GM19351 (cell line): ENCODE measurements at regions not wholly inside any gene's neighbourhood (a gene's known extent, or its start where the extent isn't known, plus 50 kb on each side); places are given as distances from the start of the nearest gene placed in this dataset.
"Not testable (repeated sequence)": the region's sequence is repeated elsewhere in the genome, so short reads cannot be mapped to it uniquely, and the experiment has no call there.

Experiments used
- ATAC-seq: cut with Tn5 transposase; IDR thresholded peaks from one replicate; pipeline ENCODE4 v1.9.1; 2021; ENCODE audit warnings: mild to moderate bottlenecking, moderate library complexity; ENCODE audit not compliant: unreplicated experiment

DNA sequence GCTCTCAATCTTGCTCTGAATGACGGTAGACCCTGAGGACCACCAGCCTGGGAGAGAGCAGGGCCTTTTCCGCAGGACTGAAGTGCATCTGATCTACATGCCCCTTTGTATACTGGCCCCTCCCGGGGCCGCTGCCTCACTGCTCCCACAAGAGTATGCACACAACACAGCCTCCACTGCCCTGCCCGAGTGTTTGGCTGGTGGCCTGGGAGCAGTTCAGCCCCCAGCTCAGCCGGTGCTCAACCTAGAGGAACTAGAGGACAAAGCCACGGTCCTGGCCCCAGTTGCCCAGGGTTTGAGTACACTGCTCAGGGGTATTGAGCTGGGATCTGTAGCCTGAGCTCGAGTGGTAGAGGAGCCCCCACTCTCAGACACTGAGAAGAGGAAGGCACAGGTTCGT is 118.9 kb upstream of the CAB39 start:
- ATAC-seq, result no peak

DNA sequence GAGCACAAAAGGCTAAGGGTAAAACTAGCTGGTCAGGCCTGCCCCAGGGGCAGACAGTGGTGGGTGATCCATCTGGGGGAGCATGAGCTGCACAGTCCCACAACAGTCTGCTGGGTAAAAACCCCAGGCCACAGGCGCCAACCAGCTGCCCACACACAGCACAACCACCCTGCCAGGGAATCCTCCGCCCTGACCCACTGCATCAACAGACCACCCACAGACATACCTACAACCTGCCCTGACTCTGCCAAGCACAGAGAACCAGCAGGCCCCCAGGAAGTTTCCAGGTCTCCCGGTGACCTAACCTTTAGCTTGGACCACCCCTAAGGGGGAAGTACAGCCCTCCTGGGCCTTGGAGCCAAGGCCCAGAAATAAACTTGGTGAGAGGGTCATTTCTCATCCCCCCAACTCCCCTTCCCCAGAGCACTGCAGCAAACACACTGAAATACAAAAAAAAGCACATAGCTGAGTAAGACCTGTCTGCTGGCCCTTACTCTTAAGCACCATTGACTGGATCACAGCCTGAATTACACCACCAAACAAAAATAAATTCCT is 118.3 kb upstream of the CAB39 start:
- no peak for ATAC-seq

DNA sequence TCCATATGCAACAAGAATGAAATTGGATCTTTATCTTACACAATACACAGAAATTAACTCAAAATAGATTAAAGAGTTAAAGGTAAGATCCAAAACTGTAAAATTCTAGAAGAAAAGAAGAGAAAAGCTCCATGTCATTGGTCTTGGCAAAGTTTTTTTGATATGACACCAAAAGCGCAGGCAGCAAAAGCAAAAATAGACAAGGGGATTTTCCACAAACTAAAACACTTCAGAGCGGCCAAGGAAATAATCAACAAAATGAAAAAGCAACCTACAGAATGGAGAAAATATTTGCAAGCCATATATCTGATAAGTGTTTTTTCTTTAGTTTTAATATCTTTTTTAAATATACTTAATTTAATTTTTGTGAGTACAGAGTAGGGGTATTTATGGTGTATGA is 112.8 kb upstream of the CAB39 start:
- no peak for ATAC-seq

DNA sequence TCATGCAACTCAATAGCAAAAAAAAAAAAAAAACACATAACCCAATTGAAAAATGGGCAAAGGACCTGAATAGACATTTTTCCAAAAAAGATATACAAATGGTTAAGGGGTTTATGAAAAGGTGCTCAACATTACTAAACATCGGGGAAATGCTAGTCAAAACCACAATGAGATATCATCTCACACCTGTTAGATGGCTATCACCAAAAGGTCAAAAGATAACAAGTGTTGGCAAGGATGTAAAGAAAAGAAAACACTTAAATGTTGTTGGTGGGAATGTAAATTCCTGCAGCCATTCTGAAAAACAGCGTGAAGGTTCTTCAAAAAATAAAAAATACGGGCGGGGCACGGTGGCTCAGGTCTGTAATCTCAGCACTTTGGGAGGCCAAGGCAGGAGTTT is 112.4 kb upstream of the CAB39 start:
- ATAC-seq, result no peak

DNA sequence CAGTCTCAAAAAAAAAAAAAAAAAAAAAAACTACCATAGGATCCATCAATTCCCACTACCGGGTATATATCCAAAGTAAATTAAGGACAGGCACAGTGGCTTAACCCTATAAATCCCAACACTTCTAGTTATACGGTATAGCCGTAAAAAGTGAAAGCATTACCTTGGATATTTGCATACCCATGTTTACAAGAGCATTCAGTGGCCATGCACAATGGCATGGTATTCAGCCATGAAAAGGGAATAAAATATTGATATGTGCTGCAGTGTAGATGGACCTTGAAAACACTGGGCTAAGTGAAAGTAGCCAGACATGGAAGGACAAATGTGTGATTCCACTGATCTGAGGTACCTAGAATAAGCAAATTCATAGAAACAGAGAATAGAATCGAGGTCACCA is 111.8 kb upstream of the CAB39 start:
- ATAC-seq, result no peak

DNA sequence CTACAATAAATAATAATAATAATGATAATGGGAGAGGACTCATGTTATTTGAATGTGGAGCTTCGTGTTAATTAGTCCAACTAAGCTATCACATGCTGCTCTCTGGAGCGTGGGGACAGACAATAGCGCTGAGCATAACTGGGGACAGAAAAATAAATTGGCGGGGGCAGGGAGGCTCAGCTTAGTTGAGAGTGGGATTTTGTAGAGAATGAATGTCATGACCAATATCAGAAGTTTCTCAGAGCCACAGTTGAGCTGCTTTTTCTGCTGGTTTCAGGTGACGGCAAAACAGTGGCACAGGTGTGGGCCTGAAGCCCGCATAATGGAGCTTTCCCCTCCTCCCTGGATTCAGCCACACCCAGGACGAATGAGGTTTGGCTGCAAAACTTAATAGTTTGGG is 111.1 kb upstream of the CAB39 start:
- ATAC-seq, result peak; percentile 63

DNA sequence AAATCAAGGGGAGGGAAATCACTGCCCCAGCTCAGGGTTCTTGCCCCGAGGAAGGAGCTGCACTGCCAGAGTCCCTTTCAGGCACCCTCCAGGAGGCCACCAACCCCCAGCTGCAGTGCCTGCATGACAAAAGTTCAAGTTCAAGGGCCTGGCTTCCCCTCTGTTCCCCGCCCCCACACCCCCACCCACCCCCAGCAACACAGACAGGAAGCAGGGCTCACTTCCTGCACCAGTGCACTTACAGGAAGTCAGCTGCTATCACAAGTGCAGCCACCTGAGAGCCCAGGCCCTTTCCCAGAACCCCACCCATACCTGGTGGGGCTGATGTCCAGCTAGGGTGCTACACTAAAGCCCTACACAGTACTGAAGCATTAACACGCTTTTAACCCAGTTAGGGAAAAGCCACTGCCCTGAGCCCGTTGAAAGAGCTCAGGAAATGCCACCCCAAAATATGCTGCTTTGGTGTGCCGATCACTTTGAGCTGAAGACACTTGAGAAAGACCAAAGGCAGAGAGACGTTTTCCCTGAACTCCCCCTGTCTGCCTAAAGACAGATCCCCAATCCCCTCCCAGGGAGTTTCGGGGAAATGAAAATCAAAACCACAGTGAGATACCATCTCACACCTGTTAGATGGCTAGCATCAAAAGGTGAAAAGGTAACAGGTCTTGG is 109.9 kb upstream of the CAB39 start:
- ATAC-seq, result peak; percentile 58

DNA sequence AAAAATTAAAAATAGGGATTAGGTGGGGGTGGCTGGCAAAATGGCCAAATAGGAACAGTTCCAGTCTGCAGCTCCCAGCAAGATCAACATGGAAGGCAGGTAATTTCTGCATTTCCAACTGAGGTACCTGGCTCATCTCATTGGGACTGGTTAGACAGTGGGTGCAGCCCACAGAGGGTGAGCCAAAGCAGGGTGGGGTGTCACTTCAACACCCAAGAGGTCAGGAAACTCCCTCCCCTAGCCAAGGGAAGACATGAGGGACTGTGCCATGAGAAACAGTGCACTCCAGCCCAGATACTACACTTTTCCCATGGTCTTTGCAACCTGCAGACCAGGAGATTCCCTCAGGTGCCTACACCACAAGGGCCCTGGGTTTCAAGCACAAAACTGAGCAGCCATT is 109.3 kb upstream of the CAB39 start:
- not testable (repeated sequence) for ATAC-seq

DNA sequence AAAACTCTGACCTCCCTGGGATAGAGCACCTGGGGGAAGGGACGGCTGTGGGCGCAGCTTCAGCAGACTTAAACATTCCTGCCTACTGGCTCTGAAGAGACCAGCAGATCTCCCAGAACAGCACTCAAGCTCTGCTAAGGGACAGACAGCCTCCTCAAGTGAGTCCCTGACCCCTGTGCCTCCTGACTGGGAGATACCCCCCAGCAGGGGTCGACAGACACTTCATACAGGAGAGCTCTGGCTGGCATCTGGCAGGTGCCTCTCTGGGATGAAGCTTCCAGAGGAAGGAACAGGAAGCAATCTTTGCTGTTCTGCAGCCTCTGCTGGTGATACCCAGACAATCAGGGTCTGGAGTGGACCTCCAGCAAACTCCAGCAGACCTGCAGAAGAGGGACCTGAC is 108.5 kb upstream of the CAB39 start:
- not testable (repeated sequence) for ATAC-seq

DNA sequence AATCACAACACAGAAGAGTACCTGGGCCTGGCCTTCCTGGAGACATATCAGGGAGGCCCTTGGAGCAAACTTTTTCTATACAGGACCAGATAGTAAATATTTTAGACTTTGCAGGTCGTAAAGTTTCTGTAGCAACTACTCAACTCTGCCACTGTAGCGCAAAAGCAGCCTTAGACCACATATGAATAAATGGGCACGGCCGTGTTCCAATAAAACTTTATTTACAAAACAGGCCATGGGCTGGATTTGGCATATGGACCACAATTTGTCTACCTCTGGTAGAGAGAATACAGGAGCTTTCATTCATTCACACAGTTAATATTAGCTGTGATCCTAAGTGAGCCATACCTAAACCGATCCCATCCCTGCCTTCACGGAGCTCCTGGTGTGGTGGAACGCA is 98.6 kb upstream of the CAB39 start:
- no peak for ATAC-seq

DNA sequence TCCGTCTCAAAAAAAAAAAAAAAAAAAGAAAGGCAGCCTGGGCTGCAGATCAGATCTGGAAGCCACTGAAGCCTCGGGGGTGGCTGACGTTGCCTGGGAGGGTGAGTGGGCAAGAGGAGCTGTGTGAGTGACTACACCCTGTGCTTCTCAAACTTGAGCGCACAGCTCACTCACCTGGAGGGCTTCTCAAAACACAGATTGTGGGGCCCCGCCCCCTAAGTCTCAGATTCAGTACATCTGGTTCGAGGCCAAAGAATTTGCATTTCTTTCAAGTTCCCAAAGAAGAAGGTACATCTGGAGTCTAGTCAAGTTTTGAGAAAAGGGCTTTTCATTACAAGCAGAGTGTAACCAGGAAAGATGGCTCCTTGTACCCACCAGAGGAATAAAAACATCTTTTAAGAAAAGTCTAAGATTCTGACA is 97.7 kb upstream of the CAB39 start:
- peak; percentile 88 for ATAC-seq

DNA sequence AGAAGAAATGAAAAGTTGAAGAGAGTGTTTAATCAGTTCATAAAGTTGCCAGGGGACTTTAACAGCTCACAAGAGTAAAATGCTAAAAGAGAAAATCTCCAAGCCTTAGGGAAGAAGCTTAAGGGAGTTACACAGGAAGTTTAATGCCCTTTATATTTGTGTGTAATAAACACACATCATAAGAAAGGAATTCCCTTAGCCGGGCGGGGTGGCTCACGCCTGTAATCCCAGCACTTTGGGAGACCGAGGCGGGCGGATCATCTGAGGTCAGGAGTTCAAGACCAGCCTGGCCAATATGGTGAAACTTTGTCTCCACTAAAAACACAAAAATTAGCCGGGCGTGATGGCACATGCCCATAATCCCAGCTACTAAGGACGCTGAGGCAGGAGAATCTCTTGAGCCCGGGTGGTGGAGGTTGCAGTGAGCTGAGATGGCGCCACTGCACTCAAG is 95.4 kb upstream of the CAB39 start:
- not testable (repeated sequence) for ATAC-seq

DNA sequence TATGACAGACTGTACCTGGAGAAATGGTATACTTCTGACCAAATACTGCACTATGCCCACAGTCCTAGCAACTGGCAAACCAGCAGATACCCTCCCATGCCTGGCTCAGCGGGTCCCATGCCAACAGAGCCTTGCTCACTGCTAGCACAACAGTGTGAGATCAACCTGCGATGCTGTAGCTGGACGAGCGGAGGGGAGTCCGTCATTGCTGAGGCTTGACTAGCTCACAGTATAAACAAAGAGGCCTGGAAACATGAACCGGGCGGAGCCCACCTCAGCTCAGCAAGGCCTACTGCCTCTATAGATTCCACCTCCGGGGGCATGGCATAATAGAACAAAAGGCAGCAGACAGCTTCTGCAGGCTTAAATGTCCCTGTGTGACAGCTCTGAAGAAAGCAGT is 93.2 kb upstream of the CAB39 start:
- no peak for ATAC-seq

DNA sequence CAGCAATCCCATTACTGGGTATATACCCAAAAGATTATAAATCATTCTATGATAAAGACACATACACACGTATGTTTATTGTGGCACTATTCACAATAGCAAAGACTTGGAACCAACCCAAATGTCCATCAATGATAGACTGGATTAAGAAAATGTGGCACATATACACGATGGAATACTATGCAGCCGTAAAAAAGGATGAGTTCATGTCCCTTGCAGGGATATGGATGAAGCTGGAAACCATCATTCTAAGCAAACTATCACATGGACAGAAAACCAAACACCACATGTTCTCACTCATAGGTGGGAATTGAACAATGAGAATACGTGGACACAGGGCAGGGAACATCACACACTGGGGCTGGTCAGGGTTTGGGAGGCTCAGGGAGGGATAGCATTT is 87.4 kb upstream of the CAB39 start:
- not testable (repeated sequence) for ATAC-seq

DNA sequence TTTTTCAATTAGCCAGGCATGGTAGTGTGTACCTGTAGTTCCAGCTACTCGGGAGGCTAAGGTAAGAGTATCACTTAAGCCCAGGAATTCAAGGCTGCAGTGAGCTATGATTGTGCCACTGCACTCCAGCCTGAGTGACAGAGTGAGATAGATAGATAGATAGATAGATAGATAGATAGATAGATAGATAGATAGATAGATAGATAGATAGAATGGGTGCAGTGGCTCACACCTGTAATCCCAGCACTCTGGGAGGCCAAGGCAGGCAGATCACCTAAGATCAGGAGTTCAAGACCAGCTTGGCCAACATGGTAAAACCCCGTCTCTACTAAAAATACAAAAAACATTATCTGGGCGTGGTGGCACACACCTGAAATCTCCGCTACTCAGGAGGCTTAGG is 85.6 kb upstream of the CAB39 start:
- not testable (repeated sequence) for ATAC-seq

DNA sequence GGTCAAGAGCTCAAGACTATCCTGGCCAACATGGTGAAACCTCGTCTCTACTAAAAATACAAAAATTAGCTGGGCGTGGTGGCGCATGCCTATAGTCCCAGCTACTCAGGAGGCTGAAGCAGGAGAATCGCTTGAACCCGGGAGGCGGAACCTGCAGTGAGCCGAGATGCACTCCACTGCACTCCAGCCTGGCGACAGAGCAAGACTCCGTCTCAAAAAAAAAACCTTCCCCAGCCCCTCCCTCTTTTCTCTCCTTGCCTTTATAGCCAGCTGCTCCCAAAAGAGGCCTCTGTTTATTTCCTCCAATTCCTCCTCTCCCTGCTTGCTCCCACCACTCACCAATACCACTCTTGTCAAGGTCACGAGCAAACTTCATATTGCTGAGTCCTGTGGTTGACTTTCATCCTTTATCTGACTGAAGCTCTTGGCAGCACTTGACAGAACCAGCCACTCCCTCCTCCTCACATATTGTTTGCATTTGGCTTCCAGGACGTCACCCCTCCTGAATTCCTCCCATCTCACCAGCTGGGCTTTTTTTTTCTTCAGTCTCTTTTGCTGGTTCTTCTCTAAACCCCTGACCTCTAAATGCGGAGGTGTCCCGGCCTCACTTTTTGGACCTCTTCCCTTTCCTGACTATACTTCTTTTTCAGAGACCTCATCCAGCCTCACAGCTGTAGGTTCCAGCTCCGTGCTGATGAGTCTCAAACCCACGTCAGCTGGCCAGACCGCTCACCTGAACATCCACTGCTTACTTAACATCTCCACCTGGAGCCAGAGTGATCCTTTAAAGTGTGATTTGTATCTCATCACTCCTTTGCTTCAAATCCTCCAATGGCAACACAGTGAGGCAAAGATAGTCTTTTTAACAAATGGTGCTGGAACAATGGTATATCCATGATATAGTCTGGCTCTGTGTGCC is 84.6 kb upstream of the CAB39 start:
- no peak for ATAC-seq

DNA sequence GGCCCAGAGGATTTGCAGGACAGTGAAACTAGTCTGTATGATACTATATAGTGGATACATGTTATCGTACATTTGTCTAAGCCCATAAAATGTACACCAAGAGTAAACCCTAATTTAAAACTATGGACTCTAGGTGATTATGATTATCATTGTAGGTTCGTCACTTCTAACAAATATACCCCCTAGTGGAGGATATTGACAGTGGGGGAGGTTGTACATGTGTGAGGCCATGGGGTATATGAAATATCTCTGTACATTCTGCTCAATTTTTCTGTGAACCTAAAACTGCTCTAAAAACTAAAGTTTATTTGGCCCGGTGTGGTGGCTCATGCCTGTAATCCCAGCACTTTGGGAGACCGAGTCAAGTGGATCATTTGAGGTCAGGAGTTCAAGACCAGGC is 81.2 kb upstream of the CAB39 start:
- no peak for ATAC-seq

DNA sequence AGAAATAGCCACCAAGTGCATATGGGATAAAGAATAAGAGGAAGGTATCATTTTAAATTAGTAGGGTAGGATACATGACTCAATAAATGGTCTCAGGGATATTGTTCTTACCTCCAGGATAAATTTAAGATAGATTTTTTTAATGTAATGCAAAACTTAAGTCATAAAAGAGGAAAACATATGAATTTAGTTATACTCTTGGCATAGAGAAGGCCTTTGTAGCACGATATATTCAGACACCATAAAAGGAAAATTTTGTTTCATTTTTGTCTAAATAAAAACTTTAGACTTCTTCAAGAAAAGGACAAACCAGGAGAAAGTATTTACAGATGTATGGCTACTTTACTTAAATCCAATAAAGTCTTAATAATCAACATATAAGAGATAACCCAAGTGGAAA is 78.5 kb upstream of the CAB39 start:
- ATAC-seq, result no peak

DNA sequence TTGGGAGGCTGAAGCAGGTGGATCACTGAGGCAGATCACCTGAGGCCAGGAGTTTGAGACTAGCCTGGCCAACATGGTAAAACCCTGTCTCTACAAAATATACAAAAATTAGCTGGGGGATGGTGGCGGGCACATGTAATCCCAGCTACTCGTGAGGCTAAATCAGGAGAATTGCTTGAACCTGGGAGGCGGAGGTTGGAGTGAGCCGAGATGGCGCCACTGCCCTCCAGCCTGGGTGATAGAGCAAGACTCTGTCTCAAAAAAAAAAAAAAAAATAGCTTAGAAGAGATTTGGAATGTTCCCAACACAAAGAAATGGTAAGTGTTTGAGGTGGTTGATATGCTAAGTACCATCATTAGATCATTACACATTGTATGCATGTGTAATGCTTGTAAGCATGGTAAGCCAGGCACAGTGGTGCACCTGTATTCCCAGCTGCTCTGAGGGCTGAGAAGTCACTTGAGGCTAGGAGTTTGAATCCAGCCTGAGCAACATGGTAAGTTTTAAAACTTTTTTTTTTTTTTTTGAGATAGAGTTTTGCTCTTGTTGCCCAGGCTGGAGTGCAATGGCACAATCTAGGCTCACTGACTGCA is 77.8 kb upstream of the CAB39 start:
- not testable (repeated sequence) for ATAC-seq

DNA sequence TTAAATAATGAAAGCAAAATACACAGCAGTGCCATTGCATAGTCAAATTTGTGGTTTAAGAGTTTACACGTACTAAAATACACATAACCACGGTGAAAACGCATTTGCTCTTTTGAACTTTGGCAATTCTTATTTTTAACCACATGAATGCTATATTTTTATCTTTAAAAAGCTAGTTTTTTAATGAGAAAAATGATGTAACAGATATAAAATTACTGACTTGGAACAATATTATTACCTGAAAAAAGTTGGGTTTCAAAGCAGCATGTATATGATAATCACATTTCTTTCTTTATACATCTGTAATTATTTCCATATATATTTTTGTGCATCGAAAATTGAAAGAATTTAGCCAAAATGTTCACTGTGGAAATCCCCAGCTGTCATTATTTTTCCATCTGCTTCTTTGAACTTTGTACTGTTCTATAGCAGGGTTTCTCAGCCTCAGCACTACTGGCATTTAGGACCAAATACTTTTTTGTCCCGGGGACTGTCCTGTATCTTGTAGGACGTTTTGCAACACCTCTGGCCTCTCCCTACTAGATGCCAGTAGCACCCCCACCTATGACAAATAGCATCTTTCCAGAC is 75.9 kb upstream of the CAB39 start:
- ATAC-seq, result peak; percentile 52

DNA sequence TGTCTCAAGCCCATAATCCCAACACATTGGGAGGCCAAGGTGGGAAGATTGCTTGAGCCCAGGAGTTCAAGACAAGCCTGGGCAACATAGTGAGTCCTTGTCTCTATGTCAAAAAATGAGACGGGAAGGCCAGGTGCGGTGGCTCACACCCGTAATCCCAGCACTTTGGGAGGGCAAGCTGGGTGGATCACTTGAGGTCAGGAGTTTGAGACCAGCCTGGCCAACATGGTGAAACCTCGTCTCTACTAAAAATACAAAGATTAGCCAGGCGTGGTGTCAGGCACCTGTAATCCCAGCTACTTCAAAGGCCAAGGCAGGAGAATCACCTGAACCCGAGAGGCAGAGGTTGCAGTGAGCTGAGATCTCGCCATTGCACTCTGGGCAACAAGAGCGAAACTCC is 75.2 kb upstream of the CAB39 start:
- ATAC-seq, result not testable (repeated sequence)
